ENCODE measurements at regions not wholly inside any gene's neighbourhood (a gene's known extent, or its start where the extent isn't known, plus 50 kb on each side); places are given as distances from the start of the nearest gene placed in this dataset.

DNA sequence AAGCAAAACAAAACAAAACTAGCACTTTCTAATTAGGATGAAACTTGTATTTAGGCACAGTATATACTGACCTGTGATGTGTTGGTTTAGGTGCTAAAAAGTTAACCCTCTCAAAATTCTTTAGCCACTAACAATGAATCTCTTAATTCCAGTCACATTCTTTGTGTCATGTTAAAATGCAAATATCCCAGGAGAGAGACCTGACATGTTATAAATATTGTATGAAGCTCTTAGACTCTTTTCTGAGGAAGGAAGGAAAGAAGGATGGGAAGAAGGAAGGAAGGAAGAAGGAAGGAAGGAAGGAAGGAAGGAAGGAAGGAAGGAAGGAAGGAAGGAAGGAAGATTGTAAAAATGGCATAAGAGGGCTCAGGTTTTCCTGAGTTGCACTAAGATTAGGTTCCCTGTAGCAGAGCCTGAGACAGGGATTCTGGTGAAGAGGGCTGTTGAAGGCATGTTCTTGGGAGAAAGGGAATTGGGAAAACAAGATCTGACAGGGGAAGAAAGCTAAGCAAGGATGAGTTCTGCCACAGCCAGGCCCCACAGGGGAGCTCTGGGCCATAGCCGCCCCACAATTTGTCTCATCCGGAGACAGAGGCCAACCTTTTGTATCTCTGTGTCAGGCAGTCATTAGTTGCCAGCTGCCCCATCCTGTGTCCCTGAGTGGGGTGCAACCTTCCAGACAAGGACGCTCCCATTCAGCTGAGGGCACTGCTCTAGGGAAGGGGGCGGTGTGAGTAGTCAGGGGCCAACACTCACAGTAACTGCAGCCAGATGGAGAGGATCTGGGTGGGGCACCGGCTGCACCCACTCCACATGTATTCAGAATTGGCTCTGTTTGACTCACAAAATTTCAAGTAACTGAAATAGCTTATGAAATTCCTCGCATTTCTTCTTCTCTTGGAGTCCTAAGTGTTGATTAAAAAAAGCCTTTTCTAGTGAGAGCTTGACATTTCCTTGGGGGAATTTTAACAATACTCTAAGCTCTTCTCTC, 189.3 kb upstream of the ARG1 start:
- no peak overlapping the region for H3K4me3 ChIP-seq
- POLR2A ChIA-PET, result no interaction called here
- H3K27ac ChIP-seq, result no peak overlapping the region
- no peak for ATAC-seq
- no peak for DNase-seq (ENCODE audit: low read depth in 1 of 2, low spot score in 1 of 2)
- no peak for FAIRE-seq
- CTCF ChIA-PET, result interaction anchor here (0.6 to 2.2 kb wide), 3 partner anchors 14 to 32 kb away, joined by 3 to 4 read pairs (median 3); no protein-coding TSS in a partner anchor
- TF ChIP-seq TP53 (CRISPR knock-in tag; IDR thresholded peaks at IDR 0.05), result no peak
- TF ChIP-seq GATA3 (IDR thresholded peaks at IDR 0.05; ENCODE audit: borderline replicate concordance), result no peak
- no peak for TF ChIP-seq JUN (IDR thresholded peaks at IDR 0.05)
- no peak for TF ChIP-seq EHMT2 (IDR thresholded peaks at IDR 0.05; ENCODE audit: low read depth)
- TF ChIP-seq TFCP2L1 (CRISPR knock-in tag; IDR thresholded peaks at IDR 0.05), result no peak
- TF ChIP-seq, protein P1, sequence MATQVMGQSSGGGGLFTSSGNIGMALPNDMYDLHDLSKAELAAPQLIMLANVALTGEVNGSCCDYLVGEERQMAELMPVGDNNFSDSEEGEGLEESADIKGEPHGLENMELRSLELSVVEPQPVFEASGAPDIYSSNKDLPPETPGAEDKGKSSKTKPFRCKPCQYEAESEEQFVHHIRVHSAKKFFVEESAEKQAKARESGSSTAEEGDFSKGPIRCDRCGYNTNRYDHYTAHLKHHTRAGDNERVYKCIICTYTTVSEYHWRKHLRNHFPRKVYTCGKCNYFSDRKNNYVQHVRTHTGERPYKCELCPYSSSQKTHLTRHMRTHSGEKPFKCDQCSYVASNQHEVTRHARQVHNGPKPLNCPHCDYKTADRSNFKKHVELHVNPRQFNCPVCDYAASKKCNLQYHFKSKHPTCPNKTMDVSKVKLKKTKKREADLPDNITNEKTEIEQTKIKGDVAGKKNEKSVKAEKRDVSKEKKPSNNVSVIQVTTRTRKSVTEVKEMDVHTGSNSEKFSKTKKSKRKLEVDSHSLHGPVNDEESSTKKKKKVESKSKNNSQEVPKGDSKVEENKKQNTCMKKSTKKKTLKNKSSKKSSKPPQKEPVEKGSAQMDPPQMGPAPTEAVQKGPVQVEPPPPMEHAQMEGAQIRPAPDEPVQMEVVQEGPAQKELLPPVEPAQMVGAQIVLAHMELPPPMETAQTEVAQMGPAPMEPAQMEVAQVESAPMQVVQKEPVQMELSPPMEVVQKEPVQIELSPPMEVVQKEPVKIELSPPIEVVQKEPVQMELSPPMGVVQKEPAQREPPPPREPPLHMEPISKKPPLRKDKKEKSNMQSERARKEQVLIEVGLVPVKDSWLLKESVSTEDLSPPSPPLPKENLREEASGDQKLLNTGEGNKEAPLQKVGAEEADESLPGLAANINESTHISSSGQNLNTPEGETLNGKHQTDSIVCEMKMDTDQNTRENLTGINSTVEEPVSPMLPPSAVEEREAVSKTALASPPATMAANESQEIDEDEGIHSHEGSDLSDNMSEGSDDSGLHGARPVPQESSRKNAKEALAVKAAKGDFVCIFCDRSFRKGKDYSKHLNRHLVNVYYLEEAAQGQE (IDR thresholded peaks at IDR 0.05), result no peak
- no peak for TF ChIP-seq CHD2 (IDR thresholded peaks at IDR 0.05; ENCODE audit: low read length, partially characterized antibody)
- no peak for TF ChIP-seq CBX2 (IDR thresholded peaks at IDR 0.05; ENCODE audit: borderline replicate concordance, low read depth)
- H3K4me2 ChIP-seq, result no peak overlapping the region
- H3K9me3 ChIP-seq, result no peaks in the 10 kb centered on the region
- WGBS (ENCODE audit: missing lambda C conversion rate), result 62% methylated on average over 6 of the region's 6 CpGs
- H3K4me1 ChIP-seq, result no peaks in the 10 kb centered on the region

DNA sequence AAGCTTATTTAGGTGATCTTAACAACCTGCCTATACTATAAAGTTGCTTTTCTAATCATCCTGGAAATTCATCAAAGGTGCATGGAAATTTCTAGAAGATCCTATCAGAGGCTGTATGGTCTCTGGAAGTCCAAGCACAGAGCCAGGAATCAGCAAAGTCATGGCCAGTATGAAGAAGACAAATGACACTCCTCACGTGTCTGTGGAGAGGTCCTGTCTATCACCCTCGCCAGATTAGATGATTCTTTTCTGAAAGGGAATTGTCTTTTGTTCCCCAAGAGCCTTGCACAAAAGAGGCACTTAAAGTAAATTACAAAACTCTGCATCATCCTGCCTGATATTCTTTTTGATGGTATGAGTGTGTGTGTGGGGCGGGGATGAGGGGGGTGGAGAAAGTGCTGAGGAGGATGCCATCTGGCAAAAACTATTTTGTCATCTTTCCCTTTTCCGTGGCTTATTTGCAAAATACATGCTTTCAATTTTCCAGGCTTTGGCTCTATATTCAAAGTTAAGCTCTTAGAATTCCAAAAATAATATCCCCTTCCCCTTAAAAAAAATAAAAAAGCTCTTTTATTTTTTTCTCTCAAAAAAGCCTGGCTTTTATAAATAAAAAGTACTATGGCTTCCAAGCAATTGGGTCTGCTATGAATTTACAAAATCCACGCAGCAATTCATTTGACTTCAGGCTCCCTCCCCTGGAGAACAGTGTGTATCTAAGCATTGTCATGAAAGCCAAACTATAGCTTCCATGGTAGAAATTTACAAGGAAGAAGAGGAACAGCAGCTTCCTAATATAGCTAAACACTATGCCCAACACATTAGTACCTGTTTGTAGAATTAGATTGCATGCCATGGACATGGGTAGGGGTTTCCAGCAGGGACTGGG, 185.2 kb upstream of the ARG1 start:
- WGBS (ENCODE audit: missing lambda C conversion rate), result 40% methylated on average over 5 of the region's 5 CpGs
- ChIA-PET CTCF (interaction anchor here (1.2 kb wide), 1 partner anchor 11 kb away, joined by 3 read pairs; no protein-coding TSS in a partner anchor), POLR2A (no interaction called here)
- H3K4me3 ChIP-seq, result no peak overlapping the region
- ATAC-seq (no peak), FAIRE-seq (no peak), DNase-seq (ENCODE audit: low read depth in 1 of 2, low spot score in 1 of 2) (no peak)
- no peak overlapping the region for H3K27ac ChIP-seq
- TF ChIP-seq, protein P2, sequence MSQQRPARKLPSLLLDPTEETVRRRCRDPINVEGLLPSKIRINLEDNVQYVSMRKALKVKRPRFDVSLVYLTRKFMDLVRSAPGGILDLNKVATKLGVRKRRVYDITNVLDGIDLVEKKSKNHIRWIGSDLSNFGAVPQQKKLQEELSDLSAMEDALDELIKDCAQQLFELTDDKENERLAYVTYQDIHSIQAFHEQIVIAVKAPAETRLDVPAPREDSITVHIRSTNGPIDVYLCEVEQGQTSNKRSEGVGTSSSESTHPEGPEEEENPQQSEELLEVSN (IDR thresholded peaks at IDR 0.05; ENCODE audit: borderline replicate concordance, low read depth), result no peak
- TF ChIP-seq, protein P3, sequence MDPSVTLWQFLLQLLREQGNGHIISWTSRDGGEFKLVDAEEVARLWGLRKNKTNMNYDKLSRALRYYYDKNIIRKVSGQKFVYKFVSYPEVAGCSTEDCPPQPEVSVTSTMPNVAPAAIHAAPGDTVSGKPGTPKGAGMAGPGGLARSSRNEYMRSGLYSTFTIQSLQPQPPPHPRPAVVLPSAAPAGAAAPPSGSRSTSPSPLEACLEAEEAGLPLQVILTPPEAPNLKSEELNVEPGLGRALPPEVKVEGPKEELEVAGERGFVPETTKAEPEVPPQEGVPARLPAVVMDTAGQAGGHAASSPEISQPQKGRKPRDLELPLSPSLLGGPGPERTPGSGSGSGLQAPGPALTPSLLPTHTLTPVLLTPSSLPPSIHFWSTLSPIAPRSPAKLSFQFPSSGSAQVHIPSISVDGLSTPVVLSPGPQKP (IDR thresholded peaks at IDR 0.05; ENCODE audit: low read depth, low read length), result no peak
- TF ChIP-seq, protein P4, sequence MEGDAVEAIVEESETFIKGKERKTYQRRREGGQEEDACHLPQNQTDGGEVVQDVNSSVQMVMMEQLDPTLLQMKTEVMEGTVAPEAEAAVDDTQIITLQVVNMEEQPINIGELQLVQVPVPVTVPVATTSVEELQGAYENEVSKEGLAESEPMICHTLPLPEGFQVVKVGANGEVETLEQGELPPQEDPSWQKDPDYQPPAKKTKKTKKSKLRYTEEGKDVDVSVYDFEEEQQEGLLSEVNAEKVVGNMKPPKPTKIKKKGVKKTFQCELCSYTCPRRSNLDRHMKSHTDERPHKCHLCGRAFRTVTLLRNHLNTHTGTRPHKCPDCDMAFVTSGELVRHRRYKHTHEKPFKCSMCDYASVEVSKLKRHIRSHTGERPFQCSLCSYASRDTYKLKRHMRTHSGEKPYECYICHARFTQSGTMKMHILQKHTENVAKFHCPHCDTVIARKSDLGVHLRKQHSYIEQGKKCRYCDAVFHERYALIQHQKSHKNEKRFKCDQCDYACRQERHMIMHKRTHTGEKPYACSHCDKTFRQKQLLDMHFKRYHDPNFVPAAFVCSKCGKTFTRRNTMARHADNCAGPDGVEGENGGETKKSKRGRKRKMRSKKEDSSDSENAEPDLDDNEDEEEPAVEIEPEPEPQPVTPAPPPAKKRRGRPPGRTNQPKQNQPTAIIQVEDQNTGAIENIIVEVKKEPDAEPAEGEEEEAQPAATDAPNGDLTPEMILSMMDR (IDR thresholded peaks at IDR 0.05), result no peak
- no peak for TF ChIP-seq RAD21 (conservative IDR thresholded peaks at IDR 0.05 in 1 of 2, IDR thresholded peaks at IDR 0.05 in 1 of 2)
- TF ChIP-seq, protein P5, sequence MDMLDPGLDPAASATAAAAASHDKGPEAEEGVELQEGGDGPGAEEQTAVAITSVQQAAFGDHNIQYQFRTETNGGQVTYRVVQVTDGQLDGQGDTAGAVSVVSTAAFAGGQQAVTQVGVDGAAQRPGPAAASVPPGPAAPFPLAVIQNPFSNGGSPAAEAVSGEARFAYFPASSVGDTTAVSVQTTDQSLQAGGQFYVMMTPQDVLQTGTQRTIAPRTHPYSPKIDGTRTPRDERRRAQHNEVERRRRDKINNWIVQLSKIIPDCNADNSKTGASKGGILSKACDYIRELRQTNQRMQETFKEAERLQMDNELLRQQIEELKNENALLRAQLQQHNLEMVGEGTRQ (IDR thresholded peaks at IDR 0.05), result no peak
- TF ChIP-seq KDM1A (IDR thresholded peaks at IDR 0.05; ENCODE audit: low read depth), result no peak
- no peak for TF ChIP-seq EHMT2 (IDR thresholded peaks at IDR 0.05; ENCODE audit: low read depth)
- TF ChIP-seq, protein P6, sequence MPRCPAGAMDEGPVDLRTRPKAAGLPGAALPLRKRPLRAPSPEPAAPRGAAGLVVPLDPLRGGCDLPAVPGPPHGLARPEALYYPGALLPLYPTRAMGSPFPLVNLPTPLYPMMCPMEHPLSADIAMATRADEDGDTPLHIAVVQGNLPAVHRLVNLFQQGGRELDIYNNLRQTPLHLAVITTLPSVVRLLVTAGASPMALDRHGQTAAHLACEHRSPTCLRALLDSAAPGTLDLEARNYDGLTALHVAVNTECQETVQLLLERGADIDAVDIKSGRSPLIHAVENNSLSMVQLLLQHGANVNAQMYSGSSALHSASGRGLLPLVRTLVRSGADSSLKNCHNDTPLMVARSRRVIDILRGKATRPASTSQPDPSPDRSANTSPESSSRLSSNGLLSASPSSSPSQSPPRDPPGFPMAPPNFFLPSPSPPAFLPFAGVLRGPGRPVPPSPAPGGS (IDR thresholded peaks at IDR 0.05), result no peak
- no peak for TF ChIP-seq FOSB (CRISPR knock-in tag; IDR thresholded peaks at IDR 0.05)
- no peak for TF ChIP-seq CBX2 (IDR thresholded peaks at IDR 0.05; ENCODE audit: borderline replicate concordance, low read depth)
- no peak for TF ChIP-seq RNF2 (IDR thresholded peaks at IDR 0.05; ENCODE audit: borderline replicate concordance, low read depth)
- TF ChIP-seq POLR2AphosphoS2 (conservative IDR thresholded peaks at IDR 0.05; ENCODE audit: low read length), result no peak
- H3K4me1 ChIP-seq, result no peaks in the 10 kb centered on the region
- H3K4me2 ChIP-seq, result no peak overlapping the region
- no peaks in the 10 kb centered on the region for H3K9me3 ChIP-seq

Data from A549 (cell line).